HG02973 (cell line): ENCODE measurements at regions not wholly inside any gene's neighbourhood (a gene's known extent, or its start where the extent isn't known, plus 50 kb on each side); places are given as distances from the start of the nearest gene placed in this dataset.

ENCODE experiments used
- ATAC-seq: cut with Tn5 transposase; IDR thresholded peaks from one replicate; pipeline ENCODE4 v1.9.1; 2021; ENCODE audit warnings: moderate library complexity; ENCODE audit not compliant: unreplicated experiment

- no peak for ATAC-seq
Measured at GRCh38 chr3:43183456-43183855, 77.6 kb upstream of the POMGNT2 start.

DNA sequence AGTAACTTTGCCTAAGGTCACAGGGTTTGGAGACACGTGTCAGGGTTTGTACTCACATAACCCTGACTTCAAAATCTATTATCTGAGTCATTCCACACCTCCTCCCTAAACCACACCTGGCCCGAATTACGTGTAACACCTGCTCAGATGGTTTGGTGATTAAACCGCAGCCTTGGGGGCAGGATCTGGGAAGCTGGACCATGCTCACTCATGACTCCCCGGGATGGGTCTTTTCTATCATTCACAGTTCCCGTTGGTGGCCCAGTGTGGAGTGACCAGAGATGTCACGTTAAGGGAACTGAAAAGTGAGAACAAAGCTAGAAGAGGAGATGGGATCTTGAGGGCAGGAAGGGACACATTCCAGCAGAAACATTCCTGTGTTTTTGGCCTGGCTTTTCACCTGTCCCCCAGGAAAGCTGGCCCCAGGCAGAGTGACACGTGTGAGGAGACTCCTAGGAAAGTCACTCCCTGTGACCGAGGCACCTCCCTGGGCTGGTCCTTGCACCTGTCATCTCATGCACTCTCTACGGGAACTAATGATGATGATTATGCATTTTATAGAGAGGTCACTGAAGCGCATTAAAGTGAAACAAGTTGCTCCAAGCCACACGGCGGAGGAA is 75.4 kb upstream of the POMGNT2 start:
- peak; percentile 68 for ATAC-seq

DNA sequence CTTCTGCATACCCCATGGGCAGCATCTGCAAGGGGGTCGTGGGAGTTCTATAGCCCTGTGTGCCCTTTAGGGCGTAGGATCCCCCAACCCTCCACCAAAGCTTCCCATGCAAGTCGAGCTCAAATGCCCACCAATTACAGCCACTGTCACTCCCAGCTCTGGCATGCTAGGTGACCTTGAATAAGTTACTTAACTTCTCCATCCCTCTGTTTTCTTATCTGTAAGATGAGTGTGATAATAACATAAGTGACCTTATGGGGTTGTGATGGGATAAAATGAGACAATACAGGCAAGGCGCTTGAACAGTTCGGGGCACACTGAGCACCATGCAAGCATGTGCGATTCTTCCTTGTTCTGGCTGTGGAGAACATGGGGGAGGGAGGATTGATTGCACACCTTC is 74.8 kb upstream of the POMGNT2 start:
- ATAC-seq = no peak

- ATAC-seq = no peak
Measured at GRCh38 chr3:43180027-43180426, 74.1 kb upstream of the POMGNT2 start.

DNA sequence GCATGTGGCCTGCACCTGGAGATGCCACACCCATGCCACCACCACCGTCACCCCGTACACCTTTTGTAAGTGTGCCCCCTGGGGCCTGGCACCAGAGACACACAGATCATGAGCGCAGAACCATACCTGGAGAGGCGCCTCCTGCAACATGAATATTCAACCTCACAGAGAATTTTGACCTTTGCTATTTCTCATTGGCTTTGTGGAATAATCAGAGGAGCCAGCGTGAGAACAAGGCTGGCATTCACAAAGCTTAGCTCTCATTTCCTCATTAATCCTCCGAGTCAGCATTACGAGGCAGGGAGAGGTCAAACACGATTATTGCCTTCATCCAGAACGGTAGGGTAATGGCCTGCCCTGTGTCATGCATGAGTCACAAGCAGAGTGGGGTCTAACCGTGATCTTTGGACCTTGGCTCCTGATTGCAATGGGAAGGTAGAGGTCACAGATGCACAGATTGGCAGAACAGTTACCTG is 73.0 kb upstream of the POMGNT2 start:
- ATAC-seq = no peak

- no peak for ATAC-seq
Measured at GRCh38 chr3:43177085-43177484, 71.2 kb upstream of the POMGNT2 start.

DNA sequence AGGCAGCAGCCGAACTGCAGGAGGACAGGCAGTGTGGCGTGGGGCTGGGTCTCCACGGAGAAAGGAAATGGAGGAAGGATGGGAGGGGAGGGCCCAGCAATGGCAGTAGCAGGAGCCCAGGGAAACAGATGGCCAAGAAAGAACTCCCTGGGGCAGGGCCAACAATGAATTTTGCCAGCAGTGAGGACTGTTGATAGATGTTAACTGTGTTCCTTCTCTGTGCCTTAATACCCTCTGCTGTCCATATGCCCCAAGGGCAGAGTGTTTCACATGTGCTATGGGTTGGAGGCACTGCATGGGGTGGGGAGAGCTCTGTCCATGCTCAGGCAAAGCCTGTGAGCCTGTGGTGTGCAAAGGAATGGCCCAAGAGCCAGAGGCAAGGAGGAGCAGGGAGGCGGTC is 70.8 kb upstream of the POMGNT2 start:
- no peak for ATAC-seq

DNA sequence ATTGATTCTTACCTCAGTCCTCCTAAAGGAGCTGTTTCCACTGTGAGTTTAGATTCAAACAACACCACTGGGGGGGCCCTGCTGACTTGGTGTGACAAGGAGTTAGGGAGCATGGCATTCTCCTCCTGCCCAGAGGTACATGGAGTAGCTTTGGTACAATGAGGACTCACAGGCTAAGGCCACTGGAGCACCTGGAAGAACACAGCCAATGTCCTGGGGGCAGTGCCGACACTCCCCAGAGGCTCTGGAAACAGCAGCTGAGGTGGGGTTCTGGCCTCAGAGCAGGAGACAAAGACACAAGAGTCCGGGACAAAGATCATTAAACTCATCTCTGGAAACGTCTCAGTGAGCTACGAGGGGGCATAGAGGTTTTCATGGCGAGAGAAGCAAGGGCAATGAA is 69.7 kb upstream of the POMGNT2 start:
- ATAC-seq = no peak

DNA sequence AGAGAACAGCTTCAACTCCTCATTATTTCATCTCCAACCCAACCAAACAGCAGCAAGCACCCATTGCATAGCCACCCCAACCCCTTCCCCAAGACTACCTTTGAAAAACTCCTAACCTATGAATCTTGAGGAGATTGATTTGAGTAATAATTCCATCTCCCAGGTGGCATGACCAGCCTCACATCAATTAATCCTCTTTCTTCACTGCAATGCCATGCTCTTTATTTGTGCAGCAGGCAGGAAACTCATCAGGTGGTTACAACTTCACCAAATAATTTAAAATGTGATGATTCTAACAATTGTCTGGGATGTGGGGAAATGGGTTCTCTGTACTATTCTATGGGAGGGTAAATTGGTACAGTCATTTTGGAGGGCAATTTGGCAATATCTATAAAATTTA is 68.1 kb upstream of the POMGNT2 start:
- ATAC-seq = no peak

- ATAC-seq = no peak
Measured at GRCh38 chr3:43171748-43172147, 65.9 kb upstream of the POMGNT2 start.

DNA sequence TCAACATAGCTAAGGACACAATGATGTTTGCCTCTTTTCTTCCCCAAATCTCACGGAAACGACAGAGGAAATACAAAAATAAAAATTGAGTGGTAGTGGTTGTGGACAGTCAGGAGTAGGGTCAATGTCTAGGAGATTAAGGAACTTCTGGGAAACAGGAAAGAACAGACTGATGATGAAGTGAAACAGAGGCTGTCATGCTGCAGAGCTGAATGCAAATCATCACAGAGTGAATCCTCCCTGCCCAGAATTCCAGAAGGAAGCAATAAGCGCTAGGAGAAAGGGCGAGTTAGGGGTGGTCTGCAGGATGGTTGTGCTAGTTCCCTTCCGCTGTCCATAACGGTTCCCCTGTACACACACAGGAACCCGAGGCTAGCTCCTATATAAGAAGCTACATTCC is 64.7 kb upstream of the POMGNT2 start:
- ATAC-seq = no peak

DNA sequence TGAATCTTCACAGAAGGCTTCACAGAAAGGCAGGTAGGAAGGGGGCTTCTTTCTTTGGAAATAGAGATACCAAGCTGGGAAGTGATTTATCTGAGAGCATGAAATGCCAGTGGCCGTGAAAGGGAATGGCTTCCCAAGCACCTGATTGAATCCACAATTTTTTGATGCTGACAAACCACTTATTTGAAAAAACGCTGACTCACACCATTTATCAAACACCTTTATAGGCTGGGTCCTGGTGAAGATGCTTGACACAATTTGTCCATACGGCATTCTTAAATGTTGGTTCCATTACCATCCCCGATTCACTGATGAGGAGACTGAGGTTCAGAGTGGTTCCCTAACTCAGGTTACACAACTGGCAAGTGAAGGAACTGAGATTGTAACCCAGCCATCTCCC is 64.1 kb upstream of the POMGNT2 start:
- ATAC-seq = no peak

DNA sequence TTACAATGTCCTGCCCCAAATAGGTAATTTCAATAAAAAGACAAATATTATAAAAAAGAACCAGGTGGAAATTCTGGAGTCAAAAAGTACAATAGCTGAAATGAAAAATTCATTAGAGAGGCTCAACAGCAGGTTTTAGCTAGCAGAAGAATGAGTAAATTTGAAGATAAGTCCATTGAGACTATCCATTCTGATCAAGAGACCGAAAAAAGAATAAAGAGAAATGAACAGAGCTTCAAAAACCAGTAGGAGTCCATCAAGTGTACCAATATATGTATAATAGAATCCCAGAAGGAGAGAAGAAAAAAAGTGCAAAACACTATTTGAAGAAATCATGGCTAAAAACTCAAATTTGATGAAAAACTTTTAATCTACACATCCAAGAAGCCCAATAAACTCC is 60.5 kb upstream of the POMGNT2 start:
- no peak for ATAC-seq

- no peak for ATAC-seq
Measured at GRCh38 chr3:43165786-43166185, 59.9 kb upstream of the POMGNT2 start.

DNA sequence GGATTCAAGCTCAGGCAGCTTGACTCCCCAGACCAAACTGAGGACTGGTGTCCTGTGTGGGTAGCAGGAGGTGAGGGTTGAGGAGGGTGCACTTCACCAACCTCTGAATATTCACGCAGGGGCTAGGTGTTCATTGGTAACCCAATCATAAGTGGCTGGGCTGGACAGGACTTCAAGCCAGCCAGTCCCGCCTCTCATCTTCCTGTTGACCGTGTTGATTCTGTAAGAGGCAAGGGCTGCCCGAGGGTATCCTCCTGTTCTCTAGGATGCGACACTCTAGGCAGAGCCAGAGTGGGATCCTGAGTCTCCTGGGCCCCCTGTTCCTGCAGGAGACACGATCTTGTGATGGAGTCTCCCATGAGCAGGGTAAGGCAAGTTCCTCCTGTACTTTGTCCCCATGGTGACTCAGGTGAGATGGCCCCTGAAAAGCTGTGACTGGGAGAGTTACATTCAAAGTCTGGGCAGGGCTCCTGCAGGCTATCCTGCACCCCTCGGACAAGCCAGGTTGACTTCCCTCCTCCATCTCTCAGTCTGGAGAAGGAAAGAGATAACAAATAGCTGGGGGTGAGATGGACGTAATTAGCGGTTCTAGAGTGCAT is 58.1 kb upstream of the POMGNT2 start:
- no peak for ATAC-seq

DNA sequence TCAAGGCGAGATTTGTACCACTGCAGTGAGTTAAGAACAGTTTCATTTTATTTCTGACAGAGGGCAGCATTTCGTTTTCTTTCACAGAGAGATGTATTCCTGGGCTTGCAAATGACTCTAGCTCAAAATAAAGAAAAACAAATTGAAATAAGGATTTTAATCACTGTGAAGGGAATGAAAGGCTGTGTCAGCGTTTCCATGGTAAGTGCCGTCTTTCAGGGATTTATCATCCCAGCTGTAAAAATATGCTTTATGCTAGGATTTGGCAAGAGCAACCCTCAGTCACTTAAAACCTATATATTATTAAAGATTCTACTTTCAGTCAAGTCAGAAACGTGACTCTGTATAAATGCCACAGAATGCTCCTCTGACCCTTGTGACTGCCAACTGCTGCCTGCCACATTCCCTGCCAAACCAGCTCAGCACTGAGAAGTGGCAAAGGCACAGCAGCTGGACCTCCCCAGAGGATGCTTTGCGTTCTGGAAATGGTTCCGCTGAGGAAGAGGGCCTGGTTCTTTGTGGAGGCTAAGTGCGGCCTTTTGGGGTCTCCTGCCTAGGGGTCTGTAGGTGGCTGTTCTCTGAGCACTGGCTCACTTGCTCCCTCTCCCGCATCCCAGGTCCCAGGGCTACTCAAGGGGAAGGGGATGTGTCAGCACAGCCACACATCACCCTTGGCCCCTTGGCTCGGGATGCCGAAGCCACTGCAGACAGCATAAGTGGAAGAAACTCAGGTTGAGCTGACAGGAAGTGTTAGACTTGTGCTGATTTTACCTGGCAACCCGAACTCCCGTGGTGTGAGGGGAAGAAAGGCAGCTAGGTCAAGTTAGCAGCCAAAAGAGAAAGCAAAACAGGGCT is 56.6 kb upstream of the POMGNT2 start:
- no peak for ATAC-seq

DNA sequence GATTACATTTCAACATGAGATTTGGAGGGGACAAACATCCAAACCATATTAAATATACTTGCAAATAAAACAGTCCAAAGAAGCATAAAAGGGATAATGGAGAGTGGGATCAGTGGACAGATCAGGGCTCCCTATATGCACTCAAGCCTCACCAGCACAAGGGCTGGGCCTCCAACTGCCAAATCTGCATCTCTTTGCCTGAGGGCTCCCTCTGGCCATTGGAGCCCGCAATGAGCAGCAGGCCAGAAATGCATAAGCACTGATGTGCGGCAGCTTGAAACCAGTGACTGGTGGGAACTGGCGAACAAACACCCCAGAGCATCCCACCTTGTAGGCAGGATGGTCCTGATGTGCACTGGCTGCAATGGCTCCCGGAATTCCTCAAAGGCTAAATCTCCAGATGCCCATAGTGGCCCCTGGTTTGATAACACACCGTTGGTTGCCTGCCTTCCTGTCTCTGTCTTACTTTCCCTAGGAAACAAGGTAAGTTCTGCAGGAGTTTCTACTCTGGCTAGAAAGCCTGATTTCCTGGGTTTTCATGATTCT is 55.9 kb upstream of the POMGNT2 start:
- no peak for ATAC-seq

- ATAC-seq = no peak
Measured at GRCh38 chr3:43160664-43161063, 54.8 kb upstream of the POMGNT2 start.

GRCh38 chr3:43159876-43160255 is 54.0 kb upstream of the POMGNT2 start:
- ATAC-seq = no peak

DNA sequence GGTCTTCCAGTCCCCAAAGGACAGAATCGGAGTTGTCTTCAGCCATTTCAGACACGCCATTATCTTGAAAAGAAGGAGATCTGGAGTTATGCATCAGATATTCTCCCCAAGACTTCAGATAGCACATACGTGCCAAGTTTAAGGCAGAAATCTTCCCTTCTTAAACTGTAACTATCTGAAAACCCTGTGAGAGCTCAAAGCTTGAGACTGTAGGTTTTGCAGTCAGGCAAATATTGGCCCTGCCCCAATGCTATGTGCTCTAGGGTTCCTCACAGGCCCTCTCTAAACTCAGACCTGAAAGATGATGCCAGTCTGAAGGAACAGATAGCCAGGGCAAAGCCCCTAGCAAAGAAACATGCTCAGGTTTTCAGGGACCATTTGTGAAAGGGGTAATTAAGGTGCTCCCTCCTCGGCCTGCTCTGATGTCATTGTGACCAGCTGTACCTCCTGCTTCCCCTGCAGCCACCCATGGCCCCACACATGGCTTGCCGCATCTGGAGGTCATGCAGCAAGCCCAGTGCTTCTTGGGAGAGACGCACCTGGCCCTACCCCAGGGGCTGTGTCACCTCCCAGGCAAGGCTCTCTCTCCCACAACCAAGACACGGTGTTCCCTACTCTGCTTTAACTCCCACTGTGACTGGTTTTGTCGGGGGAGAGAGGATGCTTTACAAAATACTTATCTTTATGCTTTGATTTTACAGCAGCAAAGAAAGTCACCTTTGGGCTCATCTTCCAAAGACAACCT is 53.4 kb upstream of the POMGNT2 start:
- ATAC-seq = no peak

GRCh38 chr3:43156812-43157455 is 51.1 kb upstream of the POMGNT2 start:
- ATAC-seq = no peak
